ENCODE measurements at regions not wholly inside any gene's neighbourhood (a gene's known extent, or its start where the extent isn't known, plus 50 kb on each side); places are given as distances from the start of the nearest gene placed in this dataset.

DNA sequence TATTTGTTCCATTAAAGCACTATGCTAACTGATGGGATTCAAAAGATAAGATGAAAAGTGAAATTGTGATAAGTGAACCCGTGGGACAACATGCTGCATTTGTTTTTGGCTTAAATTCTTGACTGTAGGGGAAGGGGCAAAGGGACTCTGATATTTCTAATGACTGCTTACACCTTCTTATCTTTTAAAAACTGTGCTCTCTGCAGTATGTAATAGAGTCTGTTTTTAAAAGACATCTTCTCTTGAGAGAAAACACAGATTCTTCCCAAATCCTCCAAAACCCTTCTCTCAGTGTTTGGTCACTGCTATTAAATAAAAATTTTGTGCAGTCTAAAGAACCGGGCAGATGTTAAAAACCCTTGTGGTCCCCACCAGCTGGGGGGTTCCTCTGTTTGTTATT is 327.8 kb upstream of the FANCL start:
- no peak for DNase-seq (ENCODE audit: low read depth in 2 of 2)

DNA sequence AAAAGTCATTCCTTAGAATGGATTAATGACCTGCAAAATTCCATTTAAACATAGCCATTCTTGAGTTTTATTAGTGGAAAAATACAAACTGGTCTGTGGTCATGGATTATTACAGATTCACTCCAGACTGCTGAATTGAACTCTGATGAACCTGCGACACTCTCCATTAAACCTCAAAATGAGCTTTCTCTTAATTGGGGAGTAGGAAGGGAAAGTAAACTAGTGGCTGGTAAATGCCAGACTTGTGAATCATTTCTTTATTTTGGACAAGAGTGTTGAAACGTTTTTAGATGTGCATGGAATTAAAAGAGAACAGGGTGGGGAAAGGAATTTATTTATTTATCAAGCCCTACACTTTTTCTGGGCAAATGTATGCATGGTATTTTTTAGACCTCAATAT is 321.2 kb upstream of the FANCL start:
- DNase-seq (ENCODE audit: low read depth in 2 of 2): peak; percentile 42 to 43

GRCh38 chr2:58560531-58560930 is 319.4 kb upstream of the FANCL start:
- no peak for DNase-seq (ENCODE audit: low read depth in 2 of 2)

GRCh38 chr2:58558881-58559280 is 317.8 kb upstream of the FANCL start:
- no peak for DNase-seq (ENCODE audit: low read depth in 2 of 2)

DNA sequence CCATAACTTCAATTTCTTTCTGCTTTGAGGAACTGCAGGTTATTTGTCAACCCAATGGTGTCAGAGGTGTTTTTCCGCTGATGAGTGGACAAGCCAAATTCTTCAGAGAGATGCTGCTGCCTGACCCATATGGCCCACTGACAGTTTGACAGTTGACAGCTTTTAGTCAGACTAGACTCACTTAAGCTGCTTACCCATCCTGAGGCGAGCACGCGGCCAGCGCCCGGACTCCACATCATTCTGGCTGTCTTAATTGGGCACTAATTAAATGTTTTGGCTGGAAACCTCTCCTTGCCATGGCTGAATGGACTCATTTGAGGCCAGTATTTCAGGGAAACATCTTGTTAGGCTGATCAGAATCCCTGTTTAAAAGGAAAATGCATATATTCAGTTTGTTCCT is 316.1 kb upstream of the FANCL start:
- no peak for DNase-seq (ENCODE audit: low read depth in 2 of 2)

DNA sequence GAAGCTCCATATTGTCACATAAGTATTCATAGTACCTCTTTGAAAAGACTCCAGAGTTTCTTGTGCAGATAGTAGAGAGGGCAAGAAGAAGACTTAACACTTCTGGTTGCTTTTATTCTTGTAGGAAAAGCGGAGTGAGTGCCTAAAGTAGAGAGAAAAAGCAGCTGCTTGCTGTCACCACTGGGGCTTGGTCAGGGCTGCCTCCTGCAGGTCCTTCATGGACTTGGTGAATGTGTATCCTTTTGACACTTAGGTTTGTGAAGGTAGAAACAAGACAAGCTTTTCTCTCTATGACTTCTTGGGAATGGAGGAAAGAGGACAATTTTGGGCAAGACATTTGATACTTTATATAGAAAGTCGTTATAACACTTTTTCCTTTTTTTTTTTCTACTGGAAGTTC is 312.8 kb upstream of the FANCL start:
- DNase-seq (ENCODE audit: low read depth in 2 of 2): no peak

DNA sequence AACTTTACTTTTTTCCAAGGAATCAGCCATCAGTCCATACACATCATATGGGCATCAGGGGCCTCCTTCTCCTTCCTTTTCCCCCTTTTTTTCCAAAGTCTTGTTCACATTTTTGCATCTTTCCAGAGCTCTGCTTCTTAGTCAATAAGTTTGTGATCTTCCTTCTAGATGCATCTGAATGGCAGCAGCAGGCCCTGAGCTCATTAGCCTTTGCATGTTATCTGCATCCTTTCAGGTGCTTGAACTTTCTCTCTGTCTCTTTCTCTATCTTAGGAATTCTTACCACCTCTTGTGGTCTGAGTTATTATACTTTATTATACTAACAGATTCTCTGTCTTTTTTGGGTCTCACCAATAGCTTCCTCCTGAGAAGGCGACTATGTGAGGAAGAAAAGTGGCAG is 312.4 kb upstream of the FANCL start:
- no peak for DNase-seq (ENCODE audit: low read depth in 2 of 2)

- DNase-seq (ENCODE audit: low read depth in 2 of 2): no peak
Observed at GRCh38 chr2:58545300-58546280, 304.5 kb upstream of the FANCL start.

- DNase-seq (ENCODE audit: low read depth in 2 of 2): no peak
Observed at GRCh38 chr2:58543442-58543841, 302.3 kb upstream of the FANCL start.

DNA sequence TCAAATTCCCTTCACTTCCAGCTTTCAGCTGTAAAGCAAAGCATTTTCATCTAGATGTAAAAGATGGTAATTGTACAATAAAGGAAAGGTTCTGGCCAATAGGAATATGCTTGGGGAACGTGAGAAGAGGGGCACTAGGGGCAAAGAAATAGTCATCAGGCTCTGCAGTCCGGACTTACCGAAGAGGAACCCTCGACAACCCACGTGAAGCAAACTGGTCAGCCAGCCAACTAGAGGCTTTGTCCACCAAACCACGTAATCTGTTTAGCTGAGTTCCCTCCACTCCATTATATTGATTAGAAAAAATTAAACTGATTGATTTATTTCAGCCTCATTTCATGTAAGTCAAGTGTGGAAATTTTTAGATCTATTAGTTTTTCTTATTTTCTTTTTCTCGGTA is 300.4 kb upstream of the FANCL start:
- no peak for DNase-seq (ENCODE audit: low read depth in 2 of 2)

- DNase-seq (ENCODE audit: low read depth in 2 of 2): no peak
Observed at GRCh38 chr2:58540681-58541080, 299.6 kb upstream of the FANCL start.

- peak; percentile 17 to 20 for DNase-seq (ENCODE audit: low read depth in 2 of 2)
Observed at GRCh38 chr2:58539973-58540372, 298.8 kb upstream of the FANCL start.

DNA sequence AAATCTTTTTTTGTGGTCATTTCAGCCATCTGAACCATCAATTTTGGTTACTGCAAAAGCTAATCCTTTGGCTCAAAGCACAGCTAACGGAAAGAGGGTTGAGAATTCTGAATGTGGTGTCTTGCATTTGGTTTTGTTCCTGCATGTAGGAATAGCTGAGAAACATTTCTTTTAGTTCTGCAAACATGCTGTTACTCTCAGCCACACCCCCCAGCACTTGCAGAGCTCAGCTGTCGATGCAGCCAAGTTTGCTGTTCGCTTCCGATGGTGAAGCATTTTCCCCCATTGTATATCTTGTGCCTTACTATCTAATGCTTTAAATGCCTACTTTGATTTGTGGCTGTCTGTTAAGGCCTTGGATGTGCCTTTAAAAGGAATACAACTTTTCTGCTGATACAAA is 294.9 kb upstream of the FANCL start:
- no peak for DNase-seq (ENCODE audit: low read depth in 2 of 2)

GRCh38 chr2:58535182-58535581 is 294.1 kb upstream of the FANCL start:
- no peak for DNase-seq (ENCODE audit: low read depth in 2 of 2)

- DNase-seq (ENCODE audit: low read depth in 2 of 2): no peak
Observed at GRCh38 chr2:58533376-58533775, 292.3 kb upstream of the FANCL start.

GRCh38 chr2:58532641-58533040 is 291.5 kb upstream of the FANCL start:
- no peak for DNase-seq (ENCODE audit: low read depth in 2 of 2)

DNA sequence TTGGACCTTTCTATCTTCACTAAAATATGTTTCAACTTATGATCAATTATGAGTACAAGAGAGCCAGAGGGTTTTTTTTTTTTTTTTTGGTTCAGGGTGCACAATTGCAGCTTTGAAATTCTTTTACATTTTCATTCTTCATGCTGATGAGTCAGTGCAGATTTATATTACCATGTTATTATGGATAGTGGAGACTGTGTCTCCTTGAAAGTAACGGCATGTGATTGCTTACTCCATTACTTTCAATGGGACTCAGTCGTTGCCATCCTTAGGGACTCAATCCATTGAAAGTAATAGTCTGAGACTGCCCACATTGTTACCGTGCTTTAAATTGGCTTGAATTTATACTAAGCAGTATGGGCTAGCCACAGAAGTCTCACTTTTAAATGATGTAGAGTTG is 286.5 kb upstream of the FANCL start:
- no peak for DNase-seq (ENCODE audit: low read depth in 2 of 2)

DNA sequence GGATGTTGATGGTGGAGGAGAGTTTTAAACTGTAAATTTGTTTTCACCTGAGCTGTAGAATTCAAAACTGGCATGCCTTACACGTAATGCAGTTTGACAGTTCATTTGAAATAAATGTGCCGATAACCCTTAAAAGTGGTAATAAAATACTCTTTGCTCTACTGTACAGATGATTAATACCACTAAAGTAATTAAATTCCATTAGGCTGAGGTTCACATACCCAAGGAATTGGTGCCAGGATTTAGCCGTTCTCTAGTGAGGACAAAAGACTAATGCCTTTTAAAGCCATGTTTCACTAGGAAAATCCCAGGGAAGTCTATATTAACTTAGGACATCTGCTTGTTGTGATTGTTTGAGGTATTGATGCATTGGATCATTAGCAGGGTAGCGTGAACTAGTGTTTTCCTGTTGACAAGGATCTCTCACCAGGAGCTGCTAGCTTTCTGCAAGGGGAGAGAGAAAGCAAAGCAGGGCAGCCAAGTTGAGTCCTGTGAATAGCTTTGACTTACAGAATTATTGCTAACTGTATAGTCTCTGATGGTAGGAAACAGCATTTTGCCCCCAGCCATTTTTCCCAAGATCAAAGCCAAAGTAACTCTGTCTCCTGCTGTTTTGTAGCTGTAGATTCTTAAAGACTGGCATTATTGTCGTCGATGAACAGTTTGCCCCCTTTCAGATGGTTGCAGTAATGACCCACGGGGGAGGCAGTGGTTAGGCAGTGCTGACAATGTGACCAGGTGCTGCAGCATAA is 280.9 kb upstream of the FANCL start:
- peak; percentile 25 to 28 for DNase-seq (ENCODE audit: low read depth in 2 of 2)

DNA sequence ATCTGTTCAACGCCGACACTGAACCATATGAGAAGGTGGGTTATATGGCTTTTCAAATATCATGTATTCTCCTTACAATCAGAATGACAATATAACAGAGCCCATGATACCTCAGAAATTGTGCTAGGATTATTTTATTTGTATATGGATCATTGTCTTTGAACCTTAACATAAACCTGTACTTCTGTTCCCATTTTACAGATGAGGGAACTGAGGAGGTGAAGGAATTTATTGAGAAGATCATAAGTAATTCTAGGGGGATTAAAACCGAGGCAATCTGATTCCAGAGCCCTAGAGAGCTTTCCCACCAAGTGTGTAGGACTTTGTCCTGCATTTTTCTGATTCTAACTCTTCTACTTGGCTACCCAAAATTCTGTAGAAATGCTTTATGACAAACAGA is 279.8 kb upstream of the FANCL start:
- DNase-seq (ENCODE audit: low read depth in 2 of 2): no peak

DNA sequence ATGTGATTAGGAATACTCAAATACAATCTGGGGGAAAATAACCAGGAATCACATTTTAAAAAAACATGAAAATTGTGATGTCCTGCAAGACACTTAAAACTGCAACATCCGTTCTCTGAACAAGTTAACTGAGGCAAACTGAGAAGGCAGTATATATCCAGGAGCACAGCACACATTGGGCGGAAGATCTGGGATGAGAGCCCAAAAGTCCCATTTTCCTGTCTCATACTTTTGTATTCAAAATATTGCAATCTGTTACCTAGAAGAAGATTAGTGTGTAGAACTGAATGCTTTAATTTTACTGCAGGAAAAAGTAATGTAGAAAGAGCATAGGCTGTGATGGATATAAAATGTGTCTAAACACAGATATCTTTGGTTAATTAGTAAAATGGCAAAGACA is 276.8 kb upstream of the FANCL start:
- no peak for DNase-seq (ENCODE audit: low read depth in 2 of 2)

DNA sequence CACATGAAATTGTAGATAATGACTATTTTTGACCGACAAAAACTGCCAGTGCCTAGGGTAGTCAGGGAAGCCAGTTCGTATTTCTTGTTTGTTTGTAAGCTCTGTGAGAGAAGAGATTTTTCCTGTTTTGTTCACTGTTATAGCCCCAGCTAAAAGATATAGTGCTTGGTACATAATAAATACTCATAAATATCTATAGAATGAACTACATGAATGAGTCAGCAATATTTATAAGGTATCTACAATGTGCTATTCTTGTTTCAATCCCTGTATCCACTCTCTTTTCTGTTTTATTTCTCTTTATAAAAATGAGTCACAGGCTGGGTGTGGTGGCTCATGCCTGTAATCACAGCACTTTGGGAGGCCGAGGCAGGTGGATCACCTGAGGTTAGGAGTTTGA is 275.6 kb upstream of the FANCL start:
- no peak for DNase-seq (ENCODE audit: low read depth in 2 of 2)

DNA sequence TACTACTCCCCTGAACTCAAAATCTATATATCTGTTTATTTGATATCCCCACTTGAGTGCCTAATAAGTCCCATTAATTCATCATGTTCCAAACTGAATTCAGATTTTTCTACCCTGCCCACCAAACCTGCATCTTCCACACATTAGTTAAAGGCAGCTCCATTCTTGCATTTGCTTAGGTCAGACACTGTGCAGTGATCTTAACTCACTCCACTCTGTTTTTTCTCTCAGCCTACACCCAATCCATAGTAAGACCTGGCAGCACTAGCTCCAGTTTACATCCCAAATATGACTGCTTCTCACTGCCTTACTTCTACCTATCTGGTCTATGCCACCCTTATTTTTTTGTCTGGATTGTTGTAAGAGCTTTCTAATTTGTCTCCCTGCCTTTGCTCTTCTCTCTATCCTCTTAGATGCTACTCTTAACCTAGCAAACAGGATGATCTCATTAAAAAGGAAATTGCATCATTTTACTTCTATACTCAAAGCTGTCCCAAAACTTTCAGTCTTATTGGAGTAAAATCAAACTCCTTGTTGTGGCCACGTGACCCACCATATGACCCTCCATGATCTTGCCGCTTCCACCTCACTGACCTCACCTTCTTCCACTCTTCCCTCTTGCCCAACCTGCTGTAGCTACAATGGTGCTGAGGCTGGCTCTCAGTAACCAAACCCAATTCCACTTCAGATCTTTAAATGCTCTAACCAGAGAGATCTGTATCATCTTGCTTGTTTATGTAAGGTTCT is 274.9 kb upstream of the FANCL start:
- DNase-seq (ENCODE audit: low read depth in 2 of 2): no peak

Measured in fibroblast of skin of left quadriceps (primary cell).